ENCODE measurements at regions not wholly inside any gene's neighbourhood (a gene's known extent, or its start where the extent isn't known, plus 50 kb on each side); places are given as distances from the start of the nearest gene placed in this dataset.

DNA sequence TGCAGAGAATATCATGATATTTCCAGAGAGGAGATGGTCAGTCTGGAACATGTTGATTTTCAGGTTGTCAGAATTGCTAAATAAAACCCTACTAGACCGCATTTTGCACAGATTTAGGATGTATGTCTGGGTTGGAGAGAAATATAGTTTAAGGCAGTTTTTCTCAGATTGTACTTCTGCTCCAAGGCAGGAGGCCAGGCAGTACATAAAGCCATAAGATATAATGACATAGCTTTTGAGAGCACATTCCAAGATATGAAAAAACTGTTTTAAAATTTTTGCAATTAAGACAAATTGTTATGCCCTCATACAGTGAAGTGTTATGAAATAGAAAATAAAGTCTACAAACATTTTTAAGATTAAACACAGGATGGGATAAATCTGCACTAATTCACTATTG lies 301.8 kb upstream of the CBLB start:
- no peaks in the 10 kb centered on the region; the same call in 2 of the 3 replicates for H3K9me3 Mint-ChIP-seq
- Histone ChIP-seq H3K9me2 (ENCODE audit: insufficient read depth) (no peaks in the 10 kb centered on the region; the same call in 1 of the 2 replicates), H3K4me3 (no peak overlapping the region), H3K27ac (ENCODE audit: low read depth) (no peak overlapping the region), H3K79me2 (replicated peaks; ENCODE audit: insufficient read depth) (no peaks in the 10 kb centered on the region), H2AFZ (no peak overlapping the region), H3K27me3 (ENCODE audit: insufficient read depth) (no peaks in the 10 kb centered on the region), H3K4me1 (ENCODE audit: insufficient read depth) (peaks cover 17% of the 10 kb centered on the region; the same call in 1 of the 2 replicates), H4K20me1 (replicated peaks; ENCODE audit: insufficient read depth) (no peaks in the 10 kb centered on the region), H3K36me3 (ENCODE audit: insufficient read depth) (no peaks in the 10 kb centered on the region), H3F3A (replicated peaks; ENCODE audit: low read depth) (no peaks in the 10 kb centered on the region), H3K4me2 (no peak overlapping the region)
- TF ChIP-seq POLR2AphosphoS5 (IDR thresholded peaks at IDR 0.05; ENCODE audit: low read depth) = no peak
- TF ChIP-seq JUNB (IDR thresholded peaks at IDR 0.05; ENCODE audit: unreplicated experiment) = no peak
- TF ChIP-seq ZNF331 (CRISPR knock-in tag; IDR thresholded peaks at IDR 0.05; ENCODE audit: low read depth) = no peak
- TF ChIP-seq, protein P1, sequence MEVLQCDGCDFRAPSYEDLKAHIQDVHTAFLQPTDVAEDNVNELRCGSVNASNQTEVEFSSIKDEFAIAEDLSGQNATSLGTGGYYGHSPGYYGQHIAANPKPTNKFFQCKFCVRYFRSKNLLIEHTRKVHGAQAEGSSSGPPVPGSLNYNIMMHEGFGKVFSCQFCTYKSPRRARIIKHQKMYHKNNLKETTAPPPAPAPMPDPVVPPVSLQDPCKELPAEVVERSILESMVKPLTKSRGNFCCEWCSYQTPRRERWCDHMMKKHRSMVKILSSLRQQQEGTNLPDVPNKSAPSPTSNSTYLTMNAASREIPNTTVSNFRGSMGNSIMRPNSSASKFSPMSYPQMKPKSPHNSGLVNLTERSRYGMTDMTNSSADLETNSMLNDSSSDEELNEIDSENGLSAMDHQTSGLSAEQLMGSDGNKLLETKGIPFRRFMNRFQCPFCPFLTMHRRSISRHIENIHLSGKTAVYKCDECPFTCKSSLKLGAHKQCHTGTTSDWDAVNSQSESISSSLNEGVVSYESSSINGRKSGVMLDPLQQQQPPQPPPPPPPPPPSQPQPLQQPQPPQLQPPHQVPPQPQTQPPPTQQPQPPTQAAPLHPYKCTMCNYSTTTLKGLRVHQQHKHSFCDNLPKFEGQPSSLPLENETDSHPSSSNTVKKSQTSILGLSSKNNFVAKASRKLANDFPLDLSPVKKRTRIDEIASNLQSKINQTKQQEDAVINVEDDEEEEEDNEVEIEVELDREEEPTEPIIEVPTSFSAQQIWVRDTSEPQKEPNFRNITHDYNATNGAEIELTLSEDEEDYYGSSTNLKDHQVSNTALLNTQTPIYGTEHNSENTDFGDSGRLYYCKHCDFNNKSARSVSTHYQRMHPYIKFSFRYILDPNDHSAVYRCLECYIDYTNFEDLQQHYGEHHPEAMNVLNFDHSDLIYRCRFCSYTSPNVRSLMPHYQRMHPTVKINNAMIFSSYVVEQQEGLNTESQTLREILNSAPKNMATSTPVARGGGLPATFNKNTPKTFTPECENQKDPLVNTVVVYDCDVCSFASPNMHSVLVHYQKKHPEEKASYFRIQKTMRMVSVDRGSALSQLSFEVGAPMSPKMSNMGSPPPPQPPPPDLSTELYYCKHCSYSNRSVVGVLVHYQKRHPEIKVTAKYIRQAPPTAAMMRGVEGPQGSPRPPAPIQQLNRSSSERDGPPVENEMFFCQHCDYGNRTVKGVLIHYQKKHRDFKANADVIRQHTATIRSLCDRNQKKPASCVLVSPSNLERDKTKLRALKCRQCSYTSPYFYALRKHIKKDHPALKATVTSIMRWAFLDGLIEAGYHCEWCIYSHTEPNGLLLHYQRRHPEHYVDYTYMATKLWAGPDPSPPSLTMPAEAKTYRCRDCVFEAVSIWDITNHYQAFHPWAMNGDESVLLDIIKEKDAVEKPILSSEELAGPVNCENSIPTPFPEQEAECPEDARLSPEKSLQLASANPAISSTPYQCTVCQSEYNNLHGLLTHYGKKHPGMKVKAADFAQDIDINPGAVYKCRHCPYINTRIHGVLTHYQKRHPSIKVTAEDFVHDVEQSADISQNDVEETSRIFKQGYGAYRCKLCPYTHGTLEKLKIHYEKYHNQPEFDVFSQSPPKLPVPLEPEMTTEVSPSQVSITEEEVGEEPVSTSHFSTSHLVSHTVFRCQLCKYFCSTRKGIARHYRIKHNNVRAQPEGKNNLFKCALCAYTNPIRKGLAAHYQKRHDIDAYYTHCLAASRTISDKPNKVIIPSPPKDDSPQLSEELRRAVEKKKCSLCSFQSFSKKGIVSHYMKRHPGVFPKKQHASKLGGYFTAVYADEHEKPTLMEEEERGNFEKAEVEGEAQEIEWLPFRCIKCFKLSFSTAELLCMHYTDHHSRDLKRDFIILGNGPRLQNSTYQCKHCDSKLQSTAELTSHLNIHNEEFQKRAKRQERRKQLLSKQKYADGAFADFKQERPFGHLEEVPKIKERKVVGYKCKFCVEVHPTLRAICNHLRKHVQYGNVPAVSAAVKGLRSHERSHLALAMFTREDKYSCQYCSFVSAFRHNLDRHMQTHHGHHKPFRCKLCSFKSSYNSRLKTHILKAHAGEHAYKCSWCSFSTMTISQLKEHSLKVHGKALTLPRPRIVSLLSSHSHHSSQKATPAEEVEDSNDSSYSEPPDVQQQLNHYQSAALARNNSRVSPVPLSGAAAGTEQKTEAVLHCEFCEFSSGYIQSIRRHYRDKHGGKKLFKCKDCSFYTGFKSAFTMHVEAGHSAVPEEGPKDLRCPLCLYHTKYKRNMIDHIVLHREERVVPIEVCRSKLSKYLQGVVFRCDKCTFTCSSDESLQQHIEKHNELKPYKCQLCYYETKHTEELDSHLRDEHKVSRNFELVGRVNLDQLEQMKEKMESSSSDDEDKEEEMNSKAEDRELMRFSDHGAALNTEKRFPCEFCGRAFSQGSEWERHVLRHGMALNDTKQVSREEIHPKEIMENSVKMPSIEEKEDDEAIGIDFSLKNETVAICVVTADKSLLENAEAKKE (CRISPR knock-in tag; IDR thresholded peaks at IDR 0.05) = no peak
- TF ChIP-seq, protein P2, sequence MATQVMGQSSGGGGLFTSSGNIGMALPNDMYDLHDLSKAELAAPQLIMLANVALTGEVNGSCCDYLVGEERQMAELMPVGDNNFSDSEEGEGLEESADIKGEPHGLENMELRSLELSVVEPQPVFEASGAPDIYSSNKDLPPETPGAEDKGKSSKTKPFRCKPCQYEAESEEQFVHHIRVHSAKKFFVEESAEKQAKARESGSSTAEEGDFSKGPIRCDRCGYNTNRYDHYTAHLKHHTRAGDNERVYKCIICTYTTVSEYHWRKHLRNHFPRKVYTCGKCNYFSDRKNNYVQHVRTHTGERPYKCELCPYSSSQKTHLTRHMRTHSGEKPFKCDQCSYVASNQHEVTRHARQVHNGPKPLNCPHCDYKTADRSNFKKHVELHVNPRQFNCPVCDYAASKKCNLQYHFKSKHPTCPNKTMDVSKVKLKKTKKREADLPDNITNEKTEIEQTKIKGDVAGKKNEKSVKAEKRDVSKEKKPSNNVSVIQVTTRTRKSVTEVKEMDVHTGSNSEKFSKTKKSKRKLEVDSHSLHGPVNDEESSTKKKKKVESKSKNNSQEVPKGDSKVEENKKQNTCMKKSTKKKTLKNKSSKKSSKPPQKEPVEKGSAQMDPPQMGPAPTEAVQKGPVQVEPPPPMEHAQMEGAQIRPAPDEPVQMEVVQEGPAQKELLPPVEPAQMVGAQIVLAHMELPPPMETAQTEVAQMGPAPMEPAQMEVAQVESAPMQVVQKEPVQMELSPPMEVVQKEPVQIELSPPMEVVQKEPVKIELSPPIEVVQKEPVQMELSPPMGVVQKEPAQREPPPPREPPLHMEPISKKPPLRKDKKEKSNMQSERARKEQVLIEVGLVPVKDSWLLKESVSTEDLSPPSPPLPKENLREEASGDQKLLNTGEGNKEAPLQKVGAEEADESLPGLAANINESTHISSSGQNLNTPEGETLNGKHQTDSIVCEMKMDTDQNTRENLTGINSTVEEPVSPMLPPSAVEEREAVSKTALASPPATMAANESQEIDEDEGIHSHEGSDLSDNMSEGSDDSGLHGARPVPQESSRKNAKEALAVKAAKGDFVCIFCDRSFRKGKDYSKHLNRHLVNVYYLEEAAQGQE (IDR thresholded peaks at IDR 0.05; ENCODE audit: unreplicated experiment) = no peak
- TF ChIP-seq ZNF114 (CRISPR knock-in tag; IDR thresholded peaks at IDR 0.05) = no peak
- TF ChIP-seq, protein P3, sequence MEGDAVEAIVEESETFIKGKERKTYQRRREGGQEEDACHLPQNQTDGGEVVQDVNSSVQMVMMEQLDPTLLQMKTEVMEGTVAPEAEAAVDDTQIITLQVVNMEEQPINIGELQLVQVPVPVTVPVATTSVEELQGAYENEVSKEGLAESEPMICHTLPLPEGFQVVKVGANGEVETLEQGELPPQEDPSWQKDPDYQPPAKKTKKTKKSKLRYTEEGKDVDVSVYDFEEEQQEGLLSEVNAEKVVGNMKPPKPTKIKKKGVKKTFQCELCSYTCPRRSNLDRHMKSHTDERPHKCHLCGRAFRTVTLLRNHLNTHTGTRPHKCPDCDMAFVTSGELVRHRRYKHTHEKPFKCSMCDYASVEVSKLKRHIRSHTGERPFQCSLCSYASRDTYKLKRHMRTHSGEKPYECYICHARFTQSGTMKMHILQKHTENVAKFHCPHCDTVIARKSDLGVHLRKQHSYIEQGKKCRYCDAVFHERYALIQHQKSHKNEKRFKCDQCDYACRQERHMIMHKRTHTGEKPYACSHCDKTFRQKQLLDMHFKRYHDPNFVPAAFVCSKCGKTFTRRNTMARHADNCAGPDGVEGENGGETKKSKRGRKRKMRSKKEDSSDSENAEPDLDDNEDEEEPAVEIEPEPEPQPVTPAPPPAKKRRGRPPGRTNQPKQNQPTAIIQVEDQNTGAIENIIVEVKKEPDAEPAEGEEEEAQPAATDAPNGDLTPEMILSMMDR (conservative IDR thresholded peaks at IDR 0.05; ENCODE audit: low read depth in 2 of 2) = no peak
- TF ChIP-seq, protein P4, sequence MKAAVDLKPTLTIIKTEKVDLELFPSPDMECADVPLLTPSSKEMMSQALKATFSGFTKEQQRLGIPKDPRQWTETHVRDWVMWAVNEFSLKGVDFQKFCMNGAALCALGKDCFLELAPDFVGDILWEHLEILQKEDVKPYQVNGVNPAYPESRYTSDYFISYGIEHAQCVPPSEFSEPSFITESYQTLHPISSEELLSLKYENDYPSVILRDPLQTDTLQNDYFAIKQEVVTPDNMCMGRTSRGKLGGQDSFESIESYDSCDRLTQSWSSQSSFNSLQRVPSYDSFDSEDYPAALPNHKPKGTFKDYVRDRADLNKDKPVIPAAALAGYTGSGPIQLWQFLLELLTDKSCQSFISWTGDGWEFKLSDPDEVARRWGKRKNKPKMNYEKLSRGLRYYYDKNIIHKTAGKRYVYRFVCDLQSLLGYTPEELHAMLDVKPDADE (IDR thresholded peaks at IDR 0.05) = no peak
- TF ChIP-seq STAT1 (IDR thresholded peaks at IDR 0.05; ENCODE audit: unreplicated experiment) = no peak
- peaks cover 3% of the 10 kb centered on the region for H3K27me3 Mint-ChIP-seq (ENCODE audit: insufficient read depth, low read depth, poor library complexity)
- H3K36me3 Mint-ChIP-seq (ENCODE audit: low read depth) = no peaks in the 10 kb centered on the region; the same call in 2 of the 3 replicates
- DNase-seq (ENCODE audit: low spot score) (no peak), ATAC-seq (no peak)
- H3K4me1 Mint-ChIP-seq = peaks cover 13% of the 10 kb centered on the region
- H3K4me3 Mint-ChIP-seq = no peak overlapping the region
- H3K27ac Mint-ChIP-seq = no peak overlapping the region

Measured in GM23338 (cell line).